ENCODE measurements at regions not wholly inside any gene's neighbourhood (a gene's known extent, or its start where the extent isn't known, plus 50 kb on each side); places are given as distances from the start of the nearest gene placed in this dataset.

DNA sequence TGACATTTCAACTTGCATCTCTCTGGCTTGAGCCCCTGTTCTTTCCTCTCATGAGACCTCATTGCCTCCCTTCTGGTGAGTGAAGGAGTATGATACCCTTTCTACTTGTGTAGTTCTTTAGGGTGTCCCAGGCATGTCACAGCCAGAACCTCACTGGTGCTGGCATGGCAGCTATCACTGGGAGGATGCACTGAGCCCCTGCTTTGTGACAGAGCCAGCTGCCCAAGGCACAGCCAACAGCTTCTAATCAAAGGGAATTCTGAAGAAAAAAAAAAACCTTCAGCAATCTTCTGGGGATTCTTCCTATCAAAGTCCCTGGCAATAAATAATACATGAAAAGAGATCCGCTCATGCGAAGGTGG lies 652.6 kb upstream of the KLF4 start:
- no peak overlapping the region for H3K4me3 ChIP-seq (ENCODE audit: low read depth, low read length)
- TF ChIP-seq, protein P1, sequence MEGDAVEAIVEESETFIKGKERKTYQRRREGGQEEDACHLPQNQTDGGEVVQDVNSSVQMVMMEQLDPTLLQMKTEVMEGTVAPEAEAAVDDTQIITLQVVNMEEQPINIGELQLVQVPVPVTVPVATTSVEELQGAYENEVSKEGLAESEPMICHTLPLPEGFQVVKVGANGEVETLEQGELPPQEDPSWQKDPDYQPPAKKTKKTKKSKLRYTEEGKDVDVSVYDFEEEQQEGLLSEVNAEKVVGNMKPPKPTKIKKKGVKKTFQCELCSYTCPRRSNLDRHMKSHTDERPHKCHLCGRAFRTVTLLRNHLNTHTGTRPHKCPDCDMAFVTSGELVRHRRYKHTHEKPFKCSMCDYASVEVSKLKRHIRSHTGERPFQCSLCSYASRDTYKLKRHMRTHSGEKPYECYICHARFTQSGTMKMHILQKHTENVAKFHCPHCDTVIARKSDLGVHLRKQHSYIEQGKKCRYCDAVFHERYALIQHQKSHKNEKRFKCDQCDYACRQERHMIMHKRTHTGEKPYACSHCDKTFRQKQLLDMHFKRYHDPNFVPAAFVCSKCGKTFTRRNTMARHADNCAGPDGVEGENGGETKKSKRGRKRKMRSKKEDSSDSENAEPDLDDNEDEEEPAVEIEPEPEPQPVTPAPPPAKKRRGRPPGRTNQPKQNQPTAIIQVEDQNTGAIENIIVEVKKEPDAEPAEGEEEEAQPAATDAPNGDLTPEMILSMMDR (IDR thresholded peaks at IDR 0.05; ENCODE audit: low read depth, low read length, missing control alignments), result no peak
- DNase-seq (ENCODE audit: low read depth), result no peak
- in situ Hi-C loops (cut with HindIII; ENCODE audit: low sequenced_read_pairs), result no loop called here

DNA sequence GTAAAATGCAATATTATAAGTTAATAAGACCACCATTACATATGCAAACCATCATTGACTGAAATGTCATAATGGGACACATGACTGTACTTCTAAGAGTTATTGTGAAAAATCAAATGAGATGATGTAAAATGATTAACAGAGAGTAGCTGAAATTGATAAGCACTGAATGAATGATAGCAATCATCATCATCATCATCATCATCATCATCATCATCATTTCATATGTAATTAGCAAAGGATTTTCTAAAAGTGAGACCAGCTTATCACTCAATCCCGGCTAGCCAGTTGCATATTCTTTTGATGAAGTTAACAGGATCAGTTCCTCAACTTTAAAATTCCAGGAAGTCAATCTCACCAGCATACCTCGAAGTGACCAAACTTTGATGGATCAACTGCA lies 650.3 kb upstream of the KLF4 start:
- H3K4me3 ChIP-seq (ENCODE audit: low read depth, low read length), result no peak overlapping the region
- in situ Hi-C loops (cut with HindIII; ENCODE audit: low sequenced_read_pairs), result no loop called here
- no peak for DNase-seq (ENCODE audit: low read depth)
- TF ChIP-seq, protein P1 (IDR thresholded peaks at IDR 0.05; ENCODE audit: low read depth, low read length, missing control alignments), result no peak

DNA sequence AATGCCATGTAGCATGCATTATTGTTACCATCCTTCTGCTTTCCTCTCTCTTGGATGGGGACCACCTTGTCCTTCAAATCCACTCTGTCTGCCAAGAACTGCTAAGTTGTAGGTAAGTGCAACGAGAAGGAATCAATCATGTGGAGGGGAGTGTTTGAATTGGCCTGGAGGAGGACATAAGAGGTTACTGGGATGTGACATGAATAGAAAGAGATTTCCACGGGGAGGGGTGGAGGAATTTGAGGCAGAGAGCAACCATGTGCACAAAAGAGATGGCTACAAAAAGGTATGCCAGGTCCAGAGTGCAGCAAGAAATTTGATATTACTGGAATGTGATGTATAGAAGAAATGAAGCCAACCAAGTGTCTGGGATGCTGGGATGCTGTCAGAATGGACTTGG lies 648.9 kb upstream of the KLF4 start:
- TF ChIP-seq, protein P1 (IDR thresholded peaks at IDR 0.05; ENCODE audit: low read depth, low read length, missing control alignments), result no peak
- no peak for DNase-seq (ENCODE audit: low read depth)
- in situ Hi-C loops (cut with HindIII; ENCODE audit: low sequenced_read_pairs), result no loop called here
- H3K4me3 ChIP-seq (ENCODE audit: low read depth, low read length), result no peak overlapping the region

DNA sequence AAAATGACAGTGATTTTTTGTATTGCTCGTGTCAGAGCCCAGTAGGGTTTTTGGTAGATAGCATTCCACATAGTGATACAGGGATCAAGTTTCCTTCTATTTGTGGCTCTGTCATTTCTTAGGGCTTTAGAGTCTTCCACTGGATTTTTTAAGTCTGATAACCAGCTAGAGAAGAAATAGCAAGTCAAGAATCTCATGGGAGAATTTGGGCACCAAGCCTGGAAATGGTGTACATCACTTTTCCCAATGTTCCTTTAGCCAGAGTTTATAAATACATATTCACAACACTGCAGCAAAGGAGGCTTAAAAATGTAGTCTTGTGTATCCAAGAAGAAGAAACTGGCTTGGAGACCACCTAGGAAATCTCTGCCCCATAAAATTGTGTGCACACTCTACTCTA lies 647.1 kb upstream of the KLF4 start:
- DNase-seq (ENCODE audit: low read depth), result no peak
- in situ Hi-C loops (cut with HindIII; ENCODE audit: low sequenced_read_pairs), result no loop called here
- TF ChIP-seq, protein P1 (IDR thresholded peaks at IDR 0.05; ENCODE audit: low read depth, low read length, missing control alignments), result no peak
- no peak overlapping the region for H3K4me3 ChIP-seq (ENCODE audit: low read depth, low read length)

DNA sequence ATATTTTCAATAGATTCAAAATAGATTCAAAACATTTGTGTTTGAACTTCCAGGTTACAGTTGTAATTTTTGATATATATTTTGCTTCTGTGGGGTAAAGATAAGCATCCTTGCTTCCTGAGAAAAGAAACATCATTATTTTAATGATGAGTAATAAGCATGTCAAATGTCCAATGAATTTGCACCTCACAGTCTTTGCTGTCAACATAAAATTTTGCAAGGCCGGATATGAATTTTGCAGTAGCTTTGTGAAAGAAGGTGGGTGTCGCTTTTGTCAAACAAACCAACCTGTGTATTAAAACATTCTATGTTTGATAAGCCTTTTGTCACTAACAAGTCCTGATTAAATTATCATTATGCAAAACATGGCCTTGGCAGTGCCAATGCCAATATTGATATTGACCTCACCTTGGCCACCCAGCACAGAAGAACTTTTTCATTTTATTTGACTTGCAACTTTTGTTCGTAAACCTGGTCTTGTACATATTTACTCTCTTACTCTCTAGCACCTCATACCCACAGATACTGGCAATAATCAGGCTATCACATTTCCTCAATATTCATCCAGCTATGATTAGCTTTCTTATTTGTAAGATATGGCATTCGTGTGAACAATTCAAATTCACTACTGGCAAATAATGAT lies 645.0 kb upstream of the KLF4 start:
- TF ChIP-seq, protein P1 (IDR thresholded peaks at IDR 0.05; ENCODE audit: low read depth, low read length, missing control alignments), result no peak
- in situ Hi-C loops (cut with HindIII; ENCODE audit: low sequenced_read_pairs), result no loop called here
- no peak for DNase-seq (ENCODE audit: low read depth)
- H3K4me3 ChIP-seq (ENCODE audit: low read depth, low read length), result no peak overlapping the region

DNA sequence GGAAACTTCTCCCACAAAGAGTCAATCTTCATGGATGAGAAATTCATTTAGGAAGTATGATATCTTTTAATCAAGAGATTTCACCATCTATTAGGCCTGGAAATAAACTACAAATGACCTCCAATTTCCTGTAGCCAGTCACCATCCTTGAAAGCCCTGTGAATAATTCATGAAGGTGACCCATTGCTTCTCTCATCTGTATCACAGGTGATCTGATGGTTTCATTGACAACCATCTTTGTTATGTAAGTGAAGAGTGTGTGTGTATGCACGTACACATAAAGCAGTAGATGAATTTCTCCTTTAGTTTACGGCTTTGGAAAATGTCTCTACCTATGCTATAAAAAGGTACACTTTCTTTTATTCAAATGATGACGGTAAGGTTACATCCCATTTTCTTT lies 644.1 kb upstream of the KLF4 start:
- DNase-seq (ENCODE audit: low read depth), result no peak
- TF ChIP-seq, protein P1 (IDR thresholded peaks at IDR 0.05; ENCODE audit: low read depth, low read length, missing control alignments), result no peak
- in situ Hi-C loops (cut with HindIII; ENCODE audit: low sequenced_read_pairs), result no loop called here
- no peak overlapping the region for H3K4me3 ChIP-seq (ENCODE audit: low read depth, low read length)

All from astrocyte of the cerebellum (primary cell).